OCI-LY3 (cell line): ENCODE measurements at regions not wholly inside any gene's neighbourhood (a gene's known extent, or its start where the extent isn't known, plus 50 kb on each side); places are given as distances from the start of the nearest gene placed in this dataset.
"Not testable (repeated sequence)": the region's sequence is repeated elsewhere in the genome, so short reads cannot be mapped to it uniquely, and the experiment has no call there.

Source experiments
- CTCF ChIP-seq: fragments of 200-600, 300-600 bp; sonication (generic); IDR thresholded peaks from 2 replicates; pipeline ENCODE4 v1.5.1; 2014; ENCODE audit warnings: antibody characterized with exemption, low read length, low read depth
- EZH2phosphoT487 ChIP-seq: fragments of 200-600 bp; shearing (Covaris generic); IDR thresholded peaks from 2 replicates; pipeline ENCODE4 v1.6.1; 2018; ENCODE audit warnings: antibody characterized with exemption, mixed run types, low read depth

DNA sequence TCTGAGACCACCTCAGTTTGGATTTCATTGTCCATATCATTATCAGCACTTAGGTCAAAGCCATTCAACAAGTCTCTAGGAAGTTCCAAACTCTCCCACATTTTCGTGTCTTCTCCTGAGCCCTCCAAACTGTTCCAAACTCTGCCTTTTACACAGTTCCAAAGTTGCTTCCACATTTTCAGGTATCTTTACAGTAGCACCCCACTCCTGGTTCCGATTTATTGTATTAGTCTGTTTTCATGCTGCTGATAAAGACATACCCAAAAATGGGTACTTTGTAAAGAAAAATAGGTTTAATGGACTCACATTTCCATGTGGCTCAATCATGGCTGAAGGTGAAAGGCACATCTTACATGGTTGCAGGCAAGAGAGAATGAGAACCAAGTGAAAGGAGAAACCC lies 646.4 kb upstream of the LRFN5 start:
- TF ChIP-seq CTCF, EZH2phosphoT487: not testable (repeated sequence)
